Neural cell (in vitro differentiated cells): ENCODE measurements at regions not wholly inside any gene's neighbourhood (a gene's known extent, or its start where the extent isn't known, plus 50 kb on each side); places are given as distances from the start of the nearest gene placed in this dataset.

Experiments used
- H2AFZ ChIP-seq: fragments of 200-600, 300-800 bp; sonication (generic), shearing (Covaris generic); 2 replicates; pipeline ENCODE4 v1.6.0; 2014; ENCODE audit warnings: low read depth, mild to moderate bottlenecking, antibody characterized with exemption, low read length, moderate library complexity
- H3F3A ChIP-seq: fragments of 200-600 bp; shearing (Covaris generic); 2 replicates; pipeline ENCODE4 v1.6.1; 2016; ENCODE audit warnings: mild to moderate bottlenecking, moderate library complexity, mixed read lengths, antibody characterized with exemption, low read length; ENCODE audit not compliant: insufficient read depth, poor library complexity, severe bottlenecking
- H3K27ac ChIP-seq: fragments of 200-600, 300-800 bp; sonication (generic), shearing (Covaris generic); 2 replicates; pipeline ENCODE4 v1.5.1; 2014; ENCODE audit warnings: mild to moderate bottlenecking, low read length, moderate library complexity
- H3K27me3 ChIP-seq: fragments of 300-800, 200-600 bp; sonication (generic), shearing (Covaris generic); 2 replicates; pipeline ENCODE4 v1.6.0; 2014; ENCODE audit warnings: mild to moderate bottlenecking, low read depth, low read length, moderate library complexity; ENCODE audit not compliant: insufficient read depth
- H3K36me3 ChIP-seq: fragments of 300-800, 200-600 bp; sonication (generic), shearing (Covaris generic); 2 replicates; pipeline ENCODE4 v1.5.1; 2014; ENCODE audit warnings: mild to moderate bottlenecking, antibody characterized with exemption, low read length, moderate library complexity; ENCODE audit not compliant: insufficient read depth
- H3K4me2 ChIP-seq: fragments of 300-800, 200-600 bp; sonication (generic), shearing (Covaris generic); 2 replicates; pipeline ENCODE4 v1.6.0; 2014; ENCODE audit warnings: mild to moderate bottlenecking, low read length
- H3K4me3 ChIP-seq: fragments of 300-800, 200-600 bp; sonication (generic), shearing (Covaris generic); 2 replicates; pipeline ENCODE4 v1.5.1; 2014; ENCODE audit warnings: mild to moderate bottlenecking, low read length, moderate library complexity
- H3K79me2 ChIP-seq: fragments of 200-600 bp; shearing (Covaris generic); replicated peaks from 2 replicates; pipeline ENCODE4 v1.6.0; 2014; ENCODE audit warnings: mild to moderate bottlenecking, low read length, moderate library complexity; ENCODE audit not compliant: insufficient read depth
- H3K9ac ChIP-seq: fragments of 300-800, 200-600 bp; sonication (generic), shearing (Covaris generic); 2 replicates; pipeline ENCODE4 v1.6.1; 2016; ENCODE audit warnings: mild to moderate bottlenecking, low read length, mixed read lengths
- H3K9me2 ChIP-seq: fragments of 200-600 bp; shearing (Covaris generic); 2 replicates; pipeline ENCODE4 v1.6.1; 2016; ENCODE audit warnings: mild to moderate bottlenecking, low read length, mixed read lengths; ENCODE audit not compliant: insufficient read depth
- H3K9me3 ChIP-seq: fragments of 200-600, 300-800 bp; sonication (generic), shearing (Covaris generic); 2 replicates; pipeline ENCODE4 v1.6.1; 2016; ENCODE audit warnings: mild to moderate bottlenecking, mixed run types, low read length, moderate library complexity, mixed read lengths
- H4K20me1 ChIP-seq: fragments of 200-600 bp; shearing (Covaris generic); 2 replicates; pipeline ENCODE4 v1.6.1; 2016; ENCODE audit warnings: mild to moderate bottlenecking, mixed run types; ENCODE audit not compliant: insufficient read depth
- CTCF ChIP-seq: fragments of 450-650 bp; IDR thresholded peaks from 2 replicates; pipeline ENCODE4 v1.5.1; 2014; ENCODE audit warnings: antibody characterized with exemption, mild to moderate bottlenecking, moderate library complexity; ENCODE audit not compliant: poor library complexity, severe bottlenecking
- EP300 ChIP-seq: fragments of 450-650 bp; conservative IDR thresholded peaks from 2 replicates; pipeline ENCODE4 v1.6.1; 2014; ENCODE audit warnings: antibody characterized with exemption, mild to moderate bottlenecking, moderate library complexity; ENCODE audit not compliant: poor library complexity, severe bottlenecking
- EZH2 ChIP-seq: fragments of 200-600, 300-800 bp; shearing (Covaris generic), sonication (generic); IDR thresholded peaks from 2 replicates; pipeline ENCODE4 v1.6.1; 2014; ENCODE audit warnings: antibody characterized with exemption, low read length, borderline replicate concordance, mild to moderate bottlenecking; ENCODE audit not compliant: insufficient read depth, poor library complexity, severe bottlenecking
- MXI1 ChIP-seq: fragments of 450-650 bp; conservative IDR thresholded peaks from 2 replicates; pipeline ENCODE4 v1.6.1; 2014; ENCODE audit warnings: antibody characterized with exemption, mild to moderate bottlenecking; ENCODE audit not compliant: poor library complexity, severe bottlenecking
- POLR2AphosphoS5 ChIP-seq: IDR thresholded peaks from 2 replicates; pipeline ENCODE4 v1.6.1; 2012
- RAD21 ChIP-seq: fragments of 450-650 bp; conservative IDR thresholded peaks from 2 replicates; pipeline ENCODE4 v1.6.1; 2014; ENCODE audit warnings: antibody characterized with exemption, mild to moderate bottlenecking, moderate library complexity
- REST ChIP-seq: IDR thresholded peaks from 2 replicates; pipeline ENCODE4 v1.6.1; 2012; ENCODE audit warnings: borderline replicate concordance
- SMC3 ChIP-seq: fragments of 450-650 bp; conservative IDR thresholded peaks from 2 replicates; pipeline ENCODE4 v1.6.1; 2014; ENCODE audit warnings: antibody characterized with exemption, mild to moderate bottlenecking, moderate library complexity; ENCODE audit not compliant: poor library complexity
- TAF1 ChIP-seq: IDR thresholded peaks from 2 replicates; pipeline ENCODE4 v1.6.1; 2012; ENCODE audit warnings: low read depth

- no peaks in the 10 kb centered on the region for H3K27me3 ChIP-seq
- H3K27ac ChIP-seq: no peak overlapping the region
- no peaks in the 10 kb centered on the region for H3F3A ChIP-seq
- H4K20me1 ChIP-seq: no peaks in the 10 kb centered on the region
- H3K9ac ChIP-seq: no peak overlapping the region
- H3K4me2 ChIP-seq: no peak overlapping the region
- H2AFZ ChIP-seq: no peak overlapping the region
- H3K9me2 ChIP-seq: no peaks in the 10 kb centered on the region
- no peaks in the 10 kb centered on the region for H3K36me3 ChIP-seq
- no peaks in the 10 kb centered on the region for H3K9me3 ChIP-seq
- no peak overlapping the region for H3K4me3 ChIP-seq
- no peak for TF ChIP-seq CTCF
- TF ChIP-seq REST: no peak
- TF ChIP-seq MXI1: no peak
- no peak for TF ChIP-seq EP300
- no peak for TF ChIP-seq RAD21
- TF ChIP-seq POLR2AphosphoS5: no peak
- no peak for TF ChIP-seq SMC3
- no peak for TF ChIP-seq TAF1
- TF ChIP-seq EZH2: no peak
- no peaks in the 10 kb centered on the region for H3K79me2 ChIP-seq
These were observed 185.0 kb downstream of the RFC3 start for GRCh38 chr13:34002924-34003323.

- TF ChIP-seq SMC3 (no peak), REST (no peak), EP300 (no peak), MXI1 (no peak), RAD21 (no peak), POLR2AphosphoS5 (no peak), TAF1 (no peak), CTCF (no peak), EZH2 (no peak)
- no peaks in the 10 kb centered on the region for H3F3A ChIP-seq
- no peaks in the 10 kb centered on the region for H4K20me1 ChIP-seq
- no peak overlapping the region for H2AFZ ChIP-seq
- H3K4me3 ChIP-seq: no peak overlapping the region
- H3K79me2 ChIP-seq: no peaks in the 10 kb centered on the region
- no peaks in the 10 kb centered on the region for H3K9me3 ChIP-seq
- H3K4me2 ChIP-seq: no peak overlapping the region
- no peak overlapping the region for H3K27ac ChIP-seq
- H3K9me2 ChIP-seq: no peaks in the 10 kb centered on the region
- H3K9ac ChIP-seq: no peak overlapping the region
- no peaks in the 10 kb centered on the region for H3K36me3 ChIP-seq
- H3K27me3 ChIP-seq: no peaks in the 10 kb centered on the region
These were observed 185.7 kb downstream of the RFC3 start for GRCh38 chr13:34003656-34004055.
